ENCODE measurements at regions not wholly inside any gene's neighbourhood (a gene's known extent, or its start where the extent isn't known, plus 50 kb on each side); places are given as distances from the start of the nearest gene placed in this dataset.

DNA sequence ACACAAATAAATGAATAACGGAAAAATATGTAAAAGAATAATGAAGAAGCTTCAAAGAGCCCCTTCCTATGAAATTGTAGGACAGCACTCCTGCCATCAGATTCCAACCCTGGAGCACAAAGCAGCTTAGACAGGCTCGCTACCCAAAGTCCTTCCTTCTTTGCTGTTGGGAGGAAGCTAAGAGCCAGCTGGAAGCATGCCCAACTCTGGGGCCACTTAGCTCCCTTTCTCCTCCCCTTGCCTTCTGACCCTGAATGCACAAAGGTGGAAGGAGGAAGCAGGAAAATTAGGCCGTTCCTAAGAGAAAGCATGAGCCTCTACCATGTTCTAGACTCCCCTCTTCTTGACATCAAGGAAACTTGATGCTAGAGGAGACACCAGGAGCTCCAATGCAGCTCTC is 700.8 kb downstream of the RNF144A start:
- TF ChIP-seq, protein P1, sequence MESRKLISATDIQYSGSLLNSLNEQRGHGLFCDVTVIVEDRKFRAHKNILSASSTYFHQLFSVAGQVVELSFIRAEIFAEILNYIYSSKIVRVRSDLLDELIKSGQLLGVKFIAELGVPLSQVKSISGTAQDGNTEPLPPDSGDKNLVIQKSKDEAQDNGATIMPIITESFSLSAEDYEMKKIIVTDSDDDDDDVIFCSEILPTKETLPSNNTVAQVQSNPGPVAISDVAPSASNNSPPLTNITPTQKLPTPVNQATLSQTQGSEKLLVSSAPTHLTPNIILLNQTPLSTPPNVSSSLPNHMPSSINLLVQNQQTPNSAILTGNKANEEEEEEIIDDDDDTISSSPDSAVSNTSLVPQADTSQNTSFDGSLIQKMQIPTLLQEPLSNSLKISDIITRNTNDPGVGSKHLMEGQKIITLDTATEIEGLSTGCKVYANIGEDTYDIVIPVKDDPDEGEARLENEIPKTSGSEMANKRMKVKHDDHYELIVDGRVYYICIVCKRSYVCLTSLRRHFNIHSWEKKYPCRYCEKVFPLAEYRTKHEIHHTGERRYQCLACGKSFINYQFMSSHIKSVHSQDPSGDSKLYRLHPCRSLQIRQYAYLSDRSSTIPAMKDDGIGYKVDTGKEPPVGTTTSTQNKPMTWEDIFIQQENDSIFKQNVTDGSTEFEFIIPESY (CRISPR knock-in tag; IDR thresholded peaks at IDR 0.05), result no peak
- TF ChIP-seq, protein P2, sequence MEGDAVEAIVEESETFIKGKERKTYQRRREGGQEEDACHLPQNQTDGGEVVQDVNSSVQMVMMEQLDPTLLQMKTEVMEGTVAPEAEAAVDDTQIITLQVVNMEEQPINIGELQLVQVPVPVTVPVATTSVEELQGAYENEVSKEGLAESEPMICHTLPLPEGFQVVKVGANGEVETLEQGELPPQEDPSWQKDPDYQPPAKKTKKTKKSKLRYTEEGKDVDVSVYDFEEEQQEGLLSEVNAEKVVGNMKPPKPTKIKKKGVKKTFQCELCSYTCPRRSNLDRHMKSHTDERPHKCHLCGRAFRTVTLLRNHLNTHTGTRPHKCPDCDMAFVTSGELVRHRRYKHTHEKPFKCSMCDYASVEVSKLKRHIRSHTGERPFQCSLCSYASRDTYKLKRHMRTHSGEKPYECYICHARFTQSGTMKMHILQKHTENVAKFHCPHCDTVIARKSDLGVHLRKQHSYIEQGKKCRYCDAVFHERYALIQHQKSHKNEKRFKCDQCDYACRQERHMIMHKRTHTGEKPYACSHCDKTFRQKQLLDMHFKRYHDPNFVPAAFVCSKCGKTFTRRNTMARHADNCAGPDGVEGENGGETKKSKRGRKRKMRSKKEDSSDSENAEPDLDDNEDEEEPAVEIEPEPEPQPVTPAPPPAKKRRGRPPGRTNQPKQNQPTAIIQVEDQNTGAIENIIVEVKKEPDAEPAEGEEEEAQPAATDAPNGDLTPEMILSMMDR (IDR thresholded peaks at IDR 0.05 in 2 of 3, conservative IDR thresholded peaks at IDR 0.05 in 1 of 3; ENCODE audit: insufficient read depth in 2 of 3, low read depth in 1 of 3, low read length in 3 of 3), result no peak
- TF ChIP-seq BCL6 (CRISPR knock-in tag; IDR thresholded peaks at IDR 0.05), result no peak
- no peak for TF ChIP-seq ZNF23 (CRISPR knock-in tag; IDR thresholded peaks at IDR 0.05)
- no peak for TF ChIP-seq EZH2 (IDR thresholded peaks at IDR 0.05; ENCODE audit: borderline replicate concordance, low read depth, low read length)
- TF ChIP-seq, protein P3, sequence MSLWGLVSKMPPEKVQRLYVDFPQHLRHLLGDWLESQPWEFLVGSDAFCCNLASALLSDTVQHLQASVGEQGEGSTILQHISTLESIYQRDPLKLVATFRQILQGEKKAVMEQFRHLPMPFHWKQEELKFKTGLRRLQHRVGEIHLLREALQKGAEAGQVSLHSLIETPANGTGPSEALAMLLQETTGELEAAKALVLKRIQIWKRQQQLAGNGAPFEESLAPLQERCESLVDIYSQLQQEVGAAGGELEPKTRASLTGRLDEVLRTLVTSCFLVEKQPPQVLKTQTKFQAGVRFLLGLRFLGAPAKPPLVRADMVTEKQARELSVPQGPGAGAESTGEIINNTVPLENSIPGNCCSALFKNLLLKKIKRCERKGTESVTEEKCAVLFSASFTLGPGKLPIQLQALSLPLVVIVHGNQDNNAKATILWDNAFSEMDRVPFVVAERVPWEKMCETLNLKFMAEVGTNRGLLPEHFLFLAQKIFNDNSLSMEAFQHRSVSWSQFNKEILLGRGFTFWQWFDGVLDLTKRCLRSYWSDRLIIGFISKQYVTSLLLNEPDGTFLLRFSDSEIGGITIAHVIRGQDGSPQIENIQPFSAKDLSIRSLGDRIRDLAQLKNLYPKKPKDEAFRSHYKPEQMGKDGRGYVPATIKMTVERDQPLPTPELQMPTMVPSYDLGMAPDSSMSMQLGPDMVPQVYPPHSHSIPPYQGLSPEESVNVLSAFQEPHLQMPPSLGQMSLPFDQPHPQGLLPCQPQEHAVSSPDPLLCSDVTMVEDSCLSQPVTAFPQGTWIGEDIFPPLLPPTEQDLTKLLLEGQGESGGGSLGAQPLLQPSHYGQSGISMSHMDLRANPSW (CRISPR knock-in tag; IDR thresholded peaks at IDR 0.05), result no peak
- no peak for TF ChIP-seq GTF2F1 (IDR thresholded peaks at IDR 0.05; ENCODE audit: low read depth, low read length)
- TF ChIP-seq, protein P4, sequence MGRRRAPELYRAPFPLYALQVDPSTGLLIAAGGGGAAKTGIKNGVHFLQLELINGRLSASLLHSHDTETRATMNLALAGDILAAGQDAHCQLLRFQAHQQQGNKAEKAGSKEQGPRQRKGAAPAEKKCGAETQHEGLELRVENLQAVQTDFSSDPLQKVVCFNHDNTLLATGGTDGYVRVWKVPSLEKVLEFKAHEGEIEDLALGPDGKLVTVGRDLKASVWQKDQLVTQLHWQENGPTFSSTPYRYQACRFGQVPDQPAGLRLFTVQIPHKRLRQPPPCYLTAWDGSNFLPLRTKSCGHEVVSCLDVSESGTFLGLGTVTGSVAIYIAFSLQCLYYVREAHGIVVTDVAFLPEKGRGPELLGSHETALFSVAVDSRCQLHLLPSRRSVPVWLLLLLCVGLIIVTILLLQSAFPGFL (CRISPR knock-in tag; IDR thresholded peaks at IDR 0.05), result no peak
- no peak for TF ChIP-seq HNRNPK (IDR thresholded peaks at IDR 0.05; ENCODE audit: low read depth, low read length, poor library complexity, severe bottlenecking)
- no peak for TF ChIP-seq POLR2AphosphoS2 (IDR thresholded peaks at IDR 0.05; ENCODE audit: low read length)
- TF ChIP-seq, protein P5, sequence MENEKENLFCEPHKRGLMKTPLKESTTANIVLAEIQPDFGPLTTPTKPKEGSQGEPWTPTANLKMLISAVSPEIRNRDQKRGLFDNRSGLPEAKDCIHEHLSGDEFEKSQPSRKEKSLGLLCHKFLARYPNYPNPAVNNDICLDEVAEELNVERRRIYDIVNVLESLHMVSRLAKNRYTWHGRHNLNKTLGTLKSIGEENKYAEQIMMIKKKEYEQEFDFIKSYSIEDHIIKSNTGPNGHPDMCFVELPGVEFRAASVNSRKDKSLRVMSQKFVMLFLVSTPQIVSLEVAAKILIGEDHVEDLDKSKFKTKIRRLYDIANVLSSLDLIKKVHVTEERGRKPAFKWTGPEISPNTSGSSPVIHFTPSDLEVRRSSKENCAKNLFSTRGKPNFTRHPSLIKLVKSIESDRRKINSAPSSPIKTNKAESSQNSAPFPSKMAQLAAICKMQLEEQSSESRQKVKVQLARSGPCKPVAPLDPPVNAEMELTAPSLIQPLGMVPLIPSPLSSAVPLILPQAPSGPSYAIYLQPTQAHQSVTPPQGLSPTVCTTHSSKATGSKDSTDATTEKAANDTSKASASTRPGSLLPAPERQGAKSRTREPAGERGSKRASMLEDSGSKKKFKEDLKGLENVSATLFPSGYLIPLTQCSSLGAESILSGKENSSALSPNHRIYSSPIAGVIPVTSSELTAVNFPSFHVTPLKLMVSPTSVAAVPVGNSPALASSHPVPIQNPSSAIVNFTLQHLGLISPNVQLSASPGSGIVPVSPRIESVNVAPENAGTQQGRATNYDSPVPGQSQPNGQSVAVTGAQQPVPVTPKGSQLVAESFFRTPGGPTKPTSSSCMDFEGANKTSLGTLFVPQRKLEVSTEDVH (IDR thresholded peaks at IDR 0.05; ENCODE audit: low read depth, partially characterized antibody), result no peak
- no peak for TF ChIP-seq MAZ (CRISPR knock-in tag; conservative IDR thresholded peaks at IDR 0.05 in 1 of 2, IDR thresholded peaks at IDR 0.05 in 1 of 2)

Data from K562 (cell line).